Stimulated activated CD8-positive, alpha-beta memory T cell treated with anti-CD3 and anti-CD28 coated beads, Interleukin-4, amount 100 ng/mL, for 48 hours (primary cell): ENCODE measurements at regions not wholly inside any gene's neighbourhood (a gene's known extent, or its start where the extent isn't known, plus 50 kb on each side); places are given as distances from the start of the nearest gene placed in this dataset.

Experiments
- DNase-seq: peaks from one replicate; pipeline ENCODE4 v3.0.0-alpha.2; 2020

GRCh38 chr2:145265244-145265643 is 745.3 kb upstream of the ZEB2 start:
- no peak for DNase-seq

- no peak for DNase-seq
Measured at GRCh38 chr2:145260674-145261073, 740.8 kb upstream of the ZEB2 start.

DNA sequence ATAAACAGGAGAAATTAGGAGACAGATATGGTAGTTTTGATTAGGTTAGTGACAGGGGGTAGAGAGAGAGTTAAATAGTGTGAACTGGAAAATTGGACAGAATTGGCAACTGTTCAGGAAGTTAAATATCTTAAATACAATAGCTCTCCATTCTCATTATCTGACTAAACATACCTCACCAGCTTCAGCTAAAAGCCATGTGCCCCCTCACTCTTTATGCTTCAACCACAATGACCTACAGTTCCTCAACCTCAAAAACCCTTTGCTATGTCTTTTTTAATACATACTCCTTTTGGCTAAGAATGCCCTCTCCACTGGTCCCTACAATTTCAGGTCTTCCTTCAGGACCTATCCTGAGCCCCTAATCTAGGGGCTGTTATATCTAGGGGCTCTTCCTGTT is 740.2 kb upstream of the ZEB2 start:
- no peak for DNase-seq

GRCh38 chr2:145258903-145259579 is 739.1 kb upstream of the ZEB2 start:
- no peak for DNase-seq

DNA sequence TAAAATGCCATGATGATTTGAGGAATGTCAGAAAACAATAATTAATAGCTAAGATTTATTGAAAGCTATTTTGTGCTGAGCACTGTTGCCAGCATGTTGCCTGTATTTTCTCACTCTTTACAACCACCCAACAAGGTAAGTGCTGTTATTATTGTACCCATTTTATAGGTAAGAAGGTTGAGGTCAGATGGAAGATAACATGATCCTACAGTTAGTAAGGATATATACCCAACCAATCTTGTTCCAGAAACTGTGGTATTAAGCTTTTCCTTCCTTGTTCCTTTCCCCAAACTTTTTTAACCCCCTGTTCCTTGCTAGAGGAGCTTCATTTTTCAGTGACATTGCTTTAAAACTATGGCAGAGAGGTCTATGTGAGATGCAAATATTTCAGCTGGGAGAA is 738.0 kb upstream of the ZEB2 start:
- no peak for DNase-seq

DNA sequence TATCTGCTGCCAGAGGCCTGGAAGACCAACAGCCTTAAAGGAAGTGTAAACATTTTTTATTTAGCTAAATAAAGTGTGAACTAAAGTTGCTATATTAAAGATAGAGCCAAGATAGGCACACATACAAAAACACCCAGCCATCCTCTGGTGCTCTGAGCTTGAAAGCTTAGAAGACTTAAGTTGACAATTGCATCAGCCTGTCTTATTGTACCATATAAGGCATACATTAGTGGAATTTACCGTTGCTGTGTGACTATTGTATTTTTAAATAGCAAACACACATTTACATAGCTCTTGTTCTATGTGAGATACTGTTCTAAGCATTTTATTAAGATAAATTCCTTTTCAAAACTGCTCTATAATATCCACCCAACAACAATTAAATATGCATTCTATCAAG is 736.6 kb upstream of the ZEB2 start:
- DNase-seq = no peak

- DNase-seq = no peak
Measured at GRCh38 chr2:145254291-145254690, 734.4 kb upstream of the ZEB2 start.

DNA sequence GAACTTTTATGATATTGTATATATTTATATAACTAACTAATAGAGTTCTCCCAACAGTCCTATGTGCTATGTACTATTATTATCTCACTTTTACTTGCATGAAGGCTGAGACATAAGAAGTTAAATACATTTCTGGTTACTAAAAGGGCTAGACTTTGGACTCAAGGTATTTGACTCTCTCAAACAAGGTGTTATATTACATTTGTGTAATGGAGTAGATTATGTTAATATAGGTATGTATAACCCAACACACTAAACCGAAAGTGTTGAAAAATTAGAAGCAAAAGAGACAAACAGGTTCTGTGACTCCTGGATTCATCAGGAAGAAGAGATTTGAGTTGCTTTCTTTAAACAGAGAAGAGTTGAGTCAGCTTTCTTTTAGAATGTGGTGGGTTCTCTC is 733.6 kb upstream of the ZEB2 start:
- no peak for DNase-seq

DNA sequence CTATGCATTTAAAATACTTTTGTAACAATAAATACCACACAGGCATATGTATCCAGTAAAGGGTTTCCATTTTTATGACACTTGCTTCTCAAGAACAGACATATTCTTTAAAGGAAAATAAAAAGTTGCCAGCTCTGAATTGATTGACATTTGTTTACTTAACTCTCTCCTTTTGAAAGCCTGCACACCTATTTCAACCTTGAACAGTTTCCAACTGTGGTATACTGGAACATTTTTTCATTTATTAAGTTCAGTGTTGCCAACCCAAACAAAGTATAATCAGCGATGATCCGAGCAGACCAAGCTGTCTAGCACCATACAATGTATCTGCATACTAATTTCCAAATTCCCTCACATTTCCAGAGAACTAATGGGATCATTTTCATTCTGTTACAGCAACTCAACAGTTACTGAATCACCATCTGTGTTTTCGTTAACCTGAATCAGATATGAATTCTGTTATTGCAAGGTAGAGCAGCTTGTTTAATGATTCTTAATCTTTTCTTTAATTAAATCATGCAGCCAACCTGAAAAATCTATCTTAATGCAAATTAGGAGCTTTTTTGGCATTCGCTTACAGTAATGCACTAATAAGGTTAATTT is 725.5 kb upstream of the ZEB2 start:
- DNase-seq = no peak

- DNase-seq = no peak
Measured at GRCh38 chr2:145235312-145235711, 715.4 kb upstream of the ZEB2 start.

DNA sequence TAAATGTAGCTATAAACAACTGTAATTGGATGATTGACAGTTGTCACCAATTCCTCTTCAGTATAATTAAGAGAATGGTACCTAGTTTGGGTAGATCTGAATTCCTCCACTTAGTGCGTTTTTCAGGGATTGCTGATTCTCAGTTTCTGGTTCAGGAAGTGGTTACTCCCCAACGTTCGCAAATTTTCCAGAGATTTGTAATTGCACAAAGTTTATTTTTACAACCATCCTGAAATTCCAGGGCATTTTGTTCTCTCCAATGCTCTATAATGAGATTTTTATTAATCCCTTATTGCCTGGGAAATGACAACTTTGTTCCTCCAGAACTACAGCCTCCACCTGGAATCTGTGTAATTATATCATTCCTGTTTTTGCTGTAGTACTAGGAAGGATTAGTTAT is 710.6 kb upstream of the ZEB2 start:
- DNase-seq = no peak

DNA sequence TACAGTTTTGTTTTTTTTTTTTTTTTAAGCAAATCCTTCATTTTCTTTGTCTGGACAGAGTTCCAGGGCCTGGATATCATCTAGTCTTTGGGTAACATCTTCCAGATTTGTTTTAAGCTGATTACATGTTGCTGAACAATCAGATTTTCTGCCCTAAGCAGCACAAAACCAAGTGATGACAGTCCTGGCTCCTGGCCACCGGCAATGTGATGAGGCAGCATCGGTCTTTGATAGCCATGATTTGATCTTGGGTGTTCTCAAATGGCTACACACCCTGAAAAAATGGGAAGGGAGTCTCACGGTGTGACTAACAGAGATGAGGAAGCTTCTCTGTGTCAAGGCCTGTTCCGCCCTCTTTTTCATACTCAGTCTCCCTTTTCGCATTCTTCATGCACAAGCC is 708.6 kb upstream of the ZEB2 start:
- no peak for DNase-seq

GRCh38 chr2:145226901-145227300 is 707.0 kb upstream of the ZEB2 start:
- no peak for DNase-seq

GRCh38 chr2:145221516-145221915 is 701.6 kb upstream of the ZEB2 start:
- no peak for DNase-seq

DNA sequence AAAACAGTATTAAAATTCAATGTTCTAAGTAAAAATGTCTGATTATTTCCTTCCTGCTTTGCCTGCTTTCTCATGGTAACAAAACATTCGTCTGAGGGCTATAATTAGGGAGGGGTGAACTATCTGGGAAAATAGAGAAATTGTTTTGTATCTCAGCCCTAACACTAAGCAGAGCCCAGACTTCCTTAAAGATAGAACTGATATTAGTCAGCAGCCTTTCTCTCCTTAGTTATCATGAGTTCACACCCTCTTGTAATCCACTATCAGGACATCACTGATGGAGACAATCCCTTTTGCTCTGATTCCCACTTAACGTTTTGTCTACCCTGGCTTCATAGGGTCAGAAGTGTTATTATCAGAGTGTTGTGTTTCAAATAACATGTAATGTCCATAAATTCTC is 701.1 kb upstream of the ZEB2 start:
- no peak for DNase-seq

GRCh38 chr2:145220496-145220895 is 700.6 kb upstream of the ZEB2 start:
- no peak for DNase-seq

GRCh38 chr2:145207884-145208283 is 688.0 kb upstream of the ZEB2 start:
- no peak for DNase-seq

- DNase-seq = no peak
Measured at GRCh38 chr2:145206496-145207281, 686.8 kb upstream of the ZEB2 start.

DNA sequence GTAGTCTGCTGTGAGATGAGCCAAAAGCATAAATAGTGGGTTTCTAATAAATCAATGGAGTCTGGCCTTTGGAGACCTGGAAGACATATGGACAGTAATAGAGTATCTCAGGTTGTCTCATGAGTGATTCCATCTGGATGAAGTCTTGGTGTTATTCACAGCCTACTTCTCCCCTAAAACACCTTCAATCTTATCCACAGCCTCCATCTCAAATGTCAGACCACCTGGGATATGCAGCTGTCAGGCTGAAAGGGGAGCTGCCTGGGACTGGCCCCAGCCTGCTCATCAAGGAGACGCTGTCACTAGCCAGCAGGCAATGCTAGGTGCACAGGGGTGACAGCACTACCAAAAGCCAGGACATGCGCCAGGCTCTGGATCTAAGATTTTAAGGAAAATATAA is 684.0 kb upstream of the ZEB2 start:
- no peak for DNase-seq

DNA sequence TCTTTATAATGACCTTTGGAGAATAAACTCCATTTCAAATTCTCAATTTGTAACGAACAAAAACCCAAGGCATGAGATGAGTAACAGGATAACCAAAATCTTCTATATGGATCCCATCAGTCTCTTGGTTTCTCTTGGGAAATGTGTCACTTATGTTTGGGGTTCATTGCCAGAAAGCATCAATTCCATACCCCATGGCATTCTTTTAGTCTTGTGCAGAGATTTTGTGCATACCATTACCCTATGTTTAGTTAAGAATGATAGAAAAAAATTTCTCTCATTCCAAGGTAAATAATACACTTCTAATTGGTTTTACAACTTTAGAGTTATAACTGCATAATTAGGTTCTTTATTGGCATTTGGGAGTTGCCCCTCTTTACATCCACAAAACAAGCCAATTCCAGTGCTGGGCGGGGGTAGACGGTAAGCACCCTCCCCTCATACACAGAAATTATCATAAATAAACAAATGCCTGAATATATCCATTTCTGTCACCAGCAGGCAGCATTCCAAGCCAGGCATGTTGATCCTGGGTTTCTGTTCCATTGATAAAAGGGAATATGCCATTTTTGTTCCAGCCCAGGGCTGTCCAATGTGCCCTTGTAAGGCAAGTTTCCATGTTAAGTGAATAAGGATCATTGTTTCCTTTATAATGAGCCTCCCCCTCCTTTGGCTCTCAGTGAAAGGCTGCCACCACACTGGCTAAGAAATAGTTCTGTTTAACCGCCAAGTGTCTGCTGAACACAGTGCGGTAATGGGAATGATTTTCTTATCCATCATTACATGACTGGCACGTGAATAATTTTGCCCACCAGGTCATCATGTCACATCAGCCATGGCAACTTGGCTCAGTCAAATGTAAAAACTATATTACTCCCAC is 680.1 kb upstream of the ZEB2 start:
- DNase-seq = no peak

DNA sequence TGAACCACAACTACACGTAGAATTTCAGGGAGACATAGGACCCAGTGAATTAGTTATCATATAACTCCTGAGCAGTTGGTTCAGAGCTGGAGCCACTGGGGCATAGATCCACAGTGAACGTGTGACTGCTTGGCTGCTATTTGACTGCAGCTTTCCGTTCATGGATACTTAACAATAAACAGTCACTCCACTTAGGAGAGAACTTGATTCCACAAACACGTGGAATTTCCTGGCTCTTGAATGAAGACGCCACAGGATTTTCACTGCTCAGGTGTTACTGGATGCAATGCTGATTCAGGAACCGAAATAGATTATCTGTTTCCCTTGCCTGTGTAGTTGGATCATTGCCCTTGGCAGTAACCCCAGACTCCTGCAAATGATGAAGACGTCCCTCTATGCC is 679.1 kb upstream of the ZEB2 start:
- DNase-seq = no peak

GRCh38 chr2:145198555-145198954 is 678.6 kb upstream of the ZEB2 start:
- DNase-seq = no peak

- DNase-seq = no peak
Measured at GRCh38 chr2:145197944-145198343, 678.0 kb upstream of the ZEB2 start.
